ENCODE measurements at regions not wholly inside any gene's neighbourhood (a gene's known extent, or its start where the extent isn't known, plus 50 kb on each side); places are given as distances from the start of the nearest gene placed in this dataset.

GRCh38 chr5:30687461-30687860 is 506.0 kb upstream of the CDH6 start:
- H3K9ac ChIP-seq (ENCODE audit: low read length in 3 of 3) = no peak overlapping the region
- no peaks in the 10 kb centered on the region for H3K36me3 ChIP-seq (ENCODE audit: control insufficient read depth in 2 of 3, insufficient read depth in 3 of 3, low read length in 3 of 3)
- no peaks in the 10 kb centered on the region for H3K9me3 ChIP-seq (ENCODE audit: control insufficient read depth in 2 of 3, insufficient read depth in 1 of 3, low read length in 3 of 3)
- no peak overlapping the region for H3K27ac ChIP-seq (ENCODE audit: low read depth in 2 of 2, low read length in 2 of 2)
- H3K4me3 ChIP-seq (ENCODE audit: low read length in 3 of 3) = no peak overlapping the region
- no peak for FAIRE-seq
- no peak for TF ChIP-seq CTCF (IDR thresholded peaks at IDR 0.05; ENCODE audit: borderline replicate concordance, extremely low read depth, insufficient read depth)
- intact Hi-C loops (cut with DNase I) = no loop called here
- H3K27me3 ChIP-seq (ENCODE audit: control insufficient read depth, insufficient read depth, low read length) = no peaks in the 10 kb centered on the region
- no peak for DNase-seq
- H3K4me1 ChIP-seq (ENCODE audit: control insufficient read depth in 2 of 3, insufficient read depth in 2 of 3, low read depth in 1 of 3, low read length in 3 of 3) = no peaks in the 10 kb centered on the region

- Histone ChIP-seq H3K27ac (ENCODE audit: low read depth in 2 of 2, low read length in 2 of 2) (no peak overlapping the region), H3K27me3 (ENCODE audit: control insufficient read depth, insufficient read depth, low read length) (no peaks in the 10 kb centered on the region), H3K36me3 (ENCODE audit: control insufficient read depth in 2 of 3, insufficient read depth in 3 of 3, low read length in 3 of 3) (no peaks in the 10 kb centered on the region), H3K9me3 (ENCODE audit: control insufficient read depth in 2 of 3, insufficient read depth in 1 of 3, low read length in 3 of 3) (no peaks in the 10 kb centered on the region), H3K4me1 (ENCODE audit: control insufficient read depth in 2 of 3, insufficient read depth in 2 of 3, low read depth in 1 of 3, low read length in 3 of 3) (no peaks in the 10 kb centered on the region), H3K9ac (ENCODE audit: low read length in 3 of 3) (no peak overlapping the region), H3K4me3 (ENCODE audit: low read length in 3 of 3) (no peak overlapping the region)
- no peak for TF ChIP-seq CTCF (IDR thresholded peaks at IDR 0.05; ENCODE audit: borderline replicate concordance, extremely low read depth, insufficient read depth)
- FAIRE-seq = no peak
- intact Hi-C loops (cut with DNase I) = no loop called here
- DNase-seq = no peak
These were observed 507.0 kb upstream of the CDH6 start for GRCh38 chr5:30686530-30686929.

- H3K4me1 ChIP-seq (ENCODE audit: control insufficient read depth in 2 of 3, insufficient read depth in 2 of 3, low read depth in 1 of 3, low read length in 3 of 3) = no peaks in the 10 kb centered on the region
- H3K27ac ChIP-seq (ENCODE audit: low read depth in 2 of 2, low read length in 2 of 2) = no peak overlapping the region
- FAIRE-seq = no peak
- no peaks in the 10 kb centered on the region for H3K36me3 ChIP-seq (ENCODE audit: control insufficient read depth in 2 of 3, insufficient read depth in 3 of 3, low read length in 3 of 3)
- no peak overlapping the region for H3K9ac ChIP-seq (ENCODE audit: low read length in 3 of 3)
- peaks cover 0 to 11% (median 0%) of the 10 kb centered on the region in 3 donors for H3K9me3 ChIP-seq (ENCODE audit: control insufficient read depth in 2 of 3, insufficient read depth in 1 of 3, low read length in 3 of 3)
- intact Hi-C loops (cut with DNase I) = no loop called here
- no peak for TF ChIP-seq CTCF (IDR thresholded peaks at IDR 0.05; ENCODE audit: borderline replicate concordance, extremely low read depth, insufficient read depth)
- DNase-seq = no peak
- no peaks in the 10 kb centered on the region for H3K27me3 ChIP-seq (ENCODE audit: control insufficient read depth, insufficient read depth, low read length)
- H3K4me3 ChIP-seq (ENCODE audit: low read length in 3 of 3) = no peak overlapping the region
These were observed 517.2 kb upstream of the CDH6 start for GRCh38 chr5:30676223-30676840.

GRCh38 chr5:30667293-30667692 is 526.2 kb upstream of the CDH6 start:
- no peak overlapping the region for H3K4me3 ChIP-seq (ENCODE audit: low read length in 3 of 3)
- H3K27me3 ChIP-seq (ENCODE audit: control insufficient read depth, insufficient read depth, low read length) = no peaks in the 10 kb centered on the region
- FAIRE-seq = no peak
- no peak for TF ChIP-seq CTCF (IDR thresholded peaks at IDR 0.05; ENCODE audit: borderline replicate concordance, extremely low read depth, insufficient read depth)
- intact Hi-C loops (cut with DNase I) = no loop called here
- H3K36me3 ChIP-seq (ENCODE audit: control insufficient read depth in 2 of 3, insufficient read depth in 3 of 3, low read length in 3 of 3) = no peaks in the 10 kb centered on the region
- no peaks in the 10 kb centered on the region for H3K4me1 ChIP-seq (ENCODE audit: control insufficient read depth in 2 of 3, insufficient read depth in 2 of 3, low read depth in 1 of 3, low read length in 3 of 3)
- H3K9me3 ChIP-seq (ENCODE audit: control insufficient read depth in 2 of 3, insufficient read depth in 1 of 3, low read length in 3 of 3) = peaks cover 0 to 4% (median 0%) of the 10 kb centered on the region in 3 donors
- H3K27ac ChIP-seq (ENCODE audit: low read depth in 2 of 2, low read length in 2 of 2) = no peak overlapping the region
- no peak overlapping the region for H3K9ac ChIP-seq (ENCODE audit: low read length in 3 of 3)
- DNase-seq = no peak
